HepG2 (cell line): ENCODE measurements at regions not wholly inside any gene's neighbourhood (a gene's known extent, or its start where the extent isn't known, plus 50 kb on each side); places are given as distances from the start of the nearest gene placed in this dataset.
A peak's percentile ranks its signal among the peaks of the same experiment; 100 is the strongest.

Experiments used
- ATAC-seq: fragments of 200-7000 bp; cut with Tn5 transposase; 3 replicates; pipeline ENCODE4 v1.9.1; 2020; ENCODE audit warnings: mild to moderate bottlenecking, moderate library complexity
- BruUV-seq: library from RNA; stranded (reverse); fragments of 400-500 nt; replicated peaks from 2 replicates; lab custom pipeline; 2021; lab: Mats Ljungman, UMichigan
- CTCF ChIA-PET: fragments of 300-600 bp; formaldehyde crosslinking; extraction: SDS; loops from one replicate; lab custom pipeline; 2021; ENCODE audit warnings: low total read pairs, inconsistent platforms, low intra/inter-chr PET ratio; lab: Yijun Ruan, JAX
- POLR2A ChIA-PET: fragments of 350-600 bp; sonication (Branson Sonifier 250); formaldehyde crosslinking; loops from one replicate; lab custom pipeline; 2020; ENCODE audit warnings: antibody characterized with exemption, inconsistent platforms; lab: Yijun Ruan, JAX
- DNase-seq: peaks from one replicate; pipeline ENCODE4 v3.0.0-alpha.2; 2015; ENCODE audit warnings: low spot score
- FAIRE-seq: peaks from 3 replicates; lab custom pipeline; 2011; peaks lifted over from hg19 to GRCh38; lab: Jason Lieb, UNC
- H2AFZ ChIP-seq: one replicate; pipeline ENCODE4 v1.6.1; 2011; ENCODE audit warnings: low read length, inconsistent platforms
- H3K27ac ChIP-seq: fragments of 300-600 bp; 3 replicates; pipeline ENCODE4 v1.8.0; 2011; ENCODE audit warnings: mixed run types, mild to moderate bottlenecking, mixed read lengths, low read length, inconsistent platforms; ENCODE audit not compliant: insufficient read depth; ENCODE audit errors: extremely low read length
- H3K27me3 ChIP-seq, 2 experiments: fragments of 200-600 bp in 1 of 2; 2 replicates in 1 of 2; 3 replicates in 1 of 2; pipeline versions ENCODE4 v1.6.0 to v1.8.0; 2011; ENCODE audit warnings: low read length in 2 of 2, mild to moderate bottlenecking in 2 of 2, moderate library complexity in 2 of 2, inconsistent platforms in 1 of 2; ENCODE audit not compliant: insufficient read depth in 2 of 2, control insufficient read depth in 1 of 2
- H3K36me3 ChIP-seq, 2 experiments: fragments of 200-600 bp in 1 of 2; replicated peaks in 1 of 2; 2 replicates in 1 of 2; 3 replicates in 1 of 2; pipeline versions ENCODE4 v1.5.1 to v1.8.0; 2011; ENCODE audit warnings: low read length in 2 of 2, inconsistent platforms in 1 of 2; ENCODE audit not compliant: insufficient read depth in 2 of 2, control insufficient read depth in 1 of 2
- H3K4me1 ChIP-seq: 2 replicates; pipeline ENCODE4 v1.5.1; 2012; ENCODE audit warnings: low read length, inconsistent platforms; ENCODE audit not compliant: insufficient read depth
- H3K4me2 ChIP-seq: 2 replicates; pipeline ENCODE4 v1.6.0; 2011; ENCODE audit warnings: low read depth, low read length, inconsistent platforms
- H3K4me3 ChIP-seq, 3 experiments: fragments of 200-600 bp in 1 of 3; sonication (generic), shearing (Covaris generic) in 1 of 3; replicated peaks in 1 of 3; 2 replicates each; pipeline ENCODE4 v1.5.1; 2011 to 2016; ENCODE audit warnings: low read length in 3 of 3, inconsistent platforms in 2 of 3, low read depth in 2 of 3, mild to moderate bottlenecking in 2 of 3, control low read depth in 1 of 3, mixed read lengths in 1 of 3; ENCODE audit not compliant: insufficient read depth in 1 of 3
- H3K79me2 ChIP-seq: one replicate; pipeline ENCODE4 v1.6.1; 2011; ENCODE audit warnings: low read length, inconsistent platforms; ENCODE audit not compliant: insufficient read depth
- H3K9ac ChIP-seq: 2 replicates; pipeline ENCODE4 v1.6.0; 2011; ENCODE audit warnings: mild to moderate bottlenecking, low read depth, low read length, inconsistent platforms; ENCODE audit not compliant: insufficient read depth
- H3K9me3 ChIP-seq: 2 replicates; pipeline ENCODE4 v1.5.1; 2012; ENCODE audit warnings: mild to moderate bottlenecking, low read length
- H4K20me1 ChIP-seq: 2 replicates; pipeline ENCODE4 v1.6.0; 2011; ENCODE audit warnings: inconsistent platforms, mild to moderate bottlenecking, low read length, moderate library complexity; ENCODE audit not compliant: insufficient read depth
- CEBPB ChIP-seq: IDR thresholded peaks from 2 replicates; pipeline ENCODE4 v1.6.1; 2011; ENCODE audit warnings: low read depth, low read length, improper control_type of control experiment, borderline replicate concordance
- FOXA1 ChIP-seq, 2 experiments: fragments of 450-650 bp in 1 of 2; sonication (generic) in 1 of 2; formaldehyde crosslinking in 1 of 2; IDR thresholded peaks; 2 replicates each; pipeline versions ENCODE4 v1.4.0 to v1.6.1; 2016 to 2020; ENCODE audit warnings: missing genetic modification reagents in 1 of 2
- FOXA3 ChIP-seq: IDR thresholded peaks from 2 replicates; pipeline ENCODE4 v1.6.1; 2016; ENCODE audit warnings: missing genetic modification reagents, missing compliant biosample characterization
- FOXK1 ChIP-seq: sonication (generic); formaldehyde crosslinking; IDR thresholded peaks from 2 replicates; pipeline ENCODE4 v1.4.0; 2020; ENCODE audit warnings: low read depth, missing genetic modification reagents, borderline replicate concordance
- FOXP1 ChIP-seq, 2 experiments: fragments of 450-650 bp in 1 of 2; IDR thresholded peaks; 2 replicates each; pipeline ENCODE4 v1.6.1; 2017 to 2018; ENCODE audit warnings: antibody characterized with exemption in 1 of 2
- KLF12 ChIP-seq: sonication (generic); formaldehyde crosslinking; IDR thresholded peaks from 2 replicates; pipeline ENCODE4 v1.4.0; 2020; ENCODE audit warnings: missing genetic modification reagents, borderline replicate concordance
- MZF1 ChIP-seq: sonication (generic); formaldehyde crosslinking; IDR thresholded peaks from 2 replicates; pipeline ENCODE4 v1.8.1; 2023; ENCODE audit warnings: mild to moderate bottlenecking, missing genetic modification reagents, borderline replicate concordance
- NFIC ChIP-seq: IDR thresholded peaks from 2 replicates; pipeline ENCODE4 v1.6.1; 2012; ENCODE audit warnings: mild to moderate bottlenecking, low read length, inconsistent platforms
- RXRA ChIP-seq: sonication (generic); formaldehyde crosslinking; IDR thresholded peaks from 2 replicates; pipeline ENCODE4 v1.5.1; 2020; ENCODE audit warnings: missing genetic modification reagents
- ZBTB20 ChIP-seq: sonication (generic); formaldehyde crosslinking; IDR thresholded peaks from 2 replicates; pipeline ENCODE4 v1.8.1; 2023; ENCODE audit warnings: missing genetic modification reagents, low read depth, mild to moderate bottlenecking, borderline replicate concordance
- ZFP41 ChIP-seq: sonication (generic); formaldehyde crosslinking; IDR thresholded peaks from 2 replicates; pipeline ENCODE4 v1.4.0; 2020; ENCODE audit warnings: mild to moderate bottlenecking, missing genetic modification reagents, borderline replicate concordance
- ZNF251 ChIP-seq: sonication (generic); formaldehyde crosslinking; IDR thresholded peaks from 2 replicates; pipeline ENCODE4 v1.9.0; 2021; ENCODE audit warnings: mild to moderate bottlenecking, missing genetic modification reagents
- ZNF747 ChIP-seq: sonication (generic); formaldehyde crosslinking; IDR thresholded peaks from 2 replicates; pipeline ENCODE4 v1.8.1; 2023; ENCODE audit warnings: missing genetic modification reagents, mild to moderate bottlenecking, borderline replicate concordance
- WGBS: methylation state at CpG from one replicate; pipeline ENCODE4 v1.1.6; 2017; ENCODE audit warnings: low lambda C conversion rate; 5-methylcytosine and 5-hydroxymethylcytosine counted together
- in situ Hi-C: cut with HindIII; loops from 2 replicates; pipeline ENCODE4 v1.10.0; 2017; ENCODE audit warnings: low pct_unique_long_range_greater_than_20kb; ENCODE audit not compliant: extremely low pct_ligation_motif_present
- intact Hi-C: fragments of 100-400 bp; cut with micrococcal nuclease; formaldehyde crosslinking; loops from one replicate; pipeline ENCODE4 v1.10.0; 2022; ENCODE audit not compliant: unreplicated experiment
- TF ChIP-seq, protein P1 (sequence below): sonication (generic); formaldehyde crosslinking; IDR thresholded peaks from 2 replicates; pipeline ENCODE4 v1.4.0; 2020; ENCODE audit warnings: missing genetic modification reagents, borderline replicate concordance
- TF ChIP-seq, protein P2 (sequence below): sonication (generic); formaldehyde crosslinking; IDR thresholded peaks from 2 replicates; pipeline ENCODE4 v1.5.1; 2020; ENCODE audit warnings: mild to moderate bottlenecking, missing genetic modification reagents, borderline replicate concordance
- TF ChIP-seq, protein P3 (sequence below): IDR thresholded peaks from 2 replicates; pipeline ENCODE4 v1.4.0; 2020; ENCODE audit warnings: mild to moderate bottlenecking, missing genetic modification reagents

DNA sequence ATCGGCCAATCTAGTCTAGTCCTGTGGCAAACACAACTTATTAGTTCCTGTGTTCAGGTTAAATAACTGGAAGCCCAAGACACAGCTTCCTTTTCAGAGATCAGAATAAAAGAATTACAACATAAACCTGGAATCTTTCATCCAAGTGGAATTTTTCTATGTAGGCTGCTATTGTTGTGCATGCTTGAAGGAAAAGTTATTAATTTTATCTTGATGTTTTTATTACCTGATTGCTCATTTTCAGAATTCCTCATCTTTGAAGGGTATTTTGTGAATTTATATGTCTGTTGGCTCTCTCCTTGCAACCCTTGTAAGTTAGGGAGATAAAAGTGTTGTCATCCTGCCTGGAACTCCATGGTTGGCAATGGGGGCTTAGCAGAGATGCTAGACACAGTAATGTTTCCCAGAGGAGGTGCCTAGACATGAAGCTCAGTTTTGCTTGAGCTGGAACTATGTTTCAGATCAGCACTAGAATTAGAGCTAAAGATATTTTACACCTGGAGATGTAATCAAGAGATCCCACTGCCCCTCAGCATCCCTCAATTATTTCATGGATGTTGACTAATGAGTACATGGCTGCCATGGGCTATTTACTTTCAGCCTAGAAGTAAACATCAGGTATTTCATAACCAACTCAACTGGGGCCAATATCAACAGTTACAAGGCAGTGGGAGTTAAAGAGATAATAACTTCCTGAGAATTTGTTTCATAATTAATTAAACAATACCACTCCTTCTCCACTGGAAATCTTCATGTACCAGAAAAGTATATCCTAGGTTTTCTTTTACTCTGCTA is 367.0 kb upstream of the MARCKS start:
- H3K27ac ChIP-seq = no peak overlapping the region
- FAIRE-seq (no peak), ATAC-seq (no peak)
- TF ChIP-seq, protein P1, sequence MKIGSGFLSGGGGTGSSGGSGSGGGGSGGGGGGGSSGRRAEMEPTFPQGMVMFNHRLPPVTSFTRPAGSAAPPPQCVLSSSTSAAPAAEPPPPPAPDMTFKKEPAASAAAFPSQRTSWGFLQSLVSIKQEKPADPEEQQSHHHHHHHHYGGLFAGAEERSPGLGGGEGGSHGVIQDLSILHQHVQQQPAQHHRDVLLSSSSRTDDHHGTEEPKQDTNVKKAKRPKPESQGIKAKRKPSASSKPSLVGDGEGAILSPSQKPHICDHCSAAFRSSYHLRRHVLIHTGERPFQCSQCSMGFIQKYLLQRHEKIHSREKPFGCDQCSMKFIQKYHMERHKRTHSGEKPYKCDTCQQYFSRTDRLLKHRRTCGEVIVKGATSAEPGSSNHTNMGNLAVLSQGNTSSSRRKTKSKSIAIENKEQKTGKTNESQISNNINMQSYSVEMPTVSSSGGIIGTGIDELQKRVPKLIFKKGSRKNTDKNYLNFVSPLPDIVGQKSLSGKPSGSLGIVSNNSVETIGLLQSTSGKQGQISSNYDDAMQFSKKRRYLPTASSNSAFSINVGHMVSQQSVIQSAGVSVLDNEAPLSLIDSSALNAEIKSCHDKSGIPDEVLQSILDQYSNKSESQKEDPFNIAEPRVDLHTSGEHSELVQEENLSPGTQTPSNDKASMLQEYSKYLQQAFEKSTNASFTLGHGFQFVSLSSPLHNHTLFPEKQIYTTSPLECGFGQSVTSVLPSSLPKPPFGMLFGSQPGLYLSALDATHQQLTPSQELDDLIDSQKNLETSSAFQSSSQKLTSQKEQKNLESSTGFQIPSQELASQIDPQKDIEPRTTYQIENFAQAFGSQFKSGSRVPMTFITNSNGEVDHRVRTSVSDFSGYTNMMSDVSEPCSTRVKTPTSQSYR (CRISPR knock-in tag) = no peak
- TF ChIP-seq CEBPB (no peak), ZBTB20 (no peak), KLF12 (CRISPR knock-in tag) (no peak), FOXK1 (CRISPR knock-in tag) (0 out of 2 replicates have a peak, but pooled peaks have one; percentile 35), FOXA1 (IDR thresholded peaks at IDR 0.05) (peak; percentile 50; the same call in 1 of the 2 replicates), FOXA1 (CRISPR knock-in tag; IDR thresholded peaks at IDR 0.05) (peak; percentile 47; the same call in 1 of the 2 replicates), MZF1 (CRISPR knock-in tag) (no peak), ZFP41 (CRISPR knock-in tag) (no peak), FOXA3 (peak; percentile 85), ZNF251 (no peak), NFIC (peak; percentile 61; the same call in 1 of the 2 replicates), ZNF747 (CRISPR knock-in tag) (no peak), RXRA (CRISPR knock-in tag) (no peak), FOXP1 (IDR thresholded peaks at IDR 0.05) (no peak), FOXP1 (CRISPR knock-in tag; IDR thresholded peaks at IDR 0.05) (peak; percentile 50)
- TF ChIP-seq, protein P2, sequence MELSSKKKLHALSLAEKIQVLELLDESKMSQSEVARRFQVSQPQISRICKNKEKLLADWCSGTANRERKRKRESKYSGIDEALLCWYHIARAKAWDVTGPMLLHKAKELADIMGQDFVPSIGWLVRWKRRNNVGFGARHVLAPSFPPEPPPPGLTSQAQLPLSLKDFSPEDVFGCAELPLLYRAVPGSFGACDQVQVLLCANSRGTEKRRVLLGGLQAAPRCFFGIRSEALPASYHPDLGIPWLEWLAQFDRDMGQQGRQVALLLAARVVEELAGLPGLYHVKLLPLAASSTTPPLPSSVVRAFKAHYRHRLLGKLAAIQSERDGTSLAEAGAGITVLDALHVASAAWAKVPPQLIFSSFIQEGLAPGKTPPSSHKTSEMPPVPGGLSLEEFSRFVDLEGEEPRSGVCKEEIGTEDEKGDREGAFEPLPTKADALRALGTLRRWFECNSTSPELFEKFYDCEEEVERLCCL = no peak
- TF ChIP-seq, protein P3, sequence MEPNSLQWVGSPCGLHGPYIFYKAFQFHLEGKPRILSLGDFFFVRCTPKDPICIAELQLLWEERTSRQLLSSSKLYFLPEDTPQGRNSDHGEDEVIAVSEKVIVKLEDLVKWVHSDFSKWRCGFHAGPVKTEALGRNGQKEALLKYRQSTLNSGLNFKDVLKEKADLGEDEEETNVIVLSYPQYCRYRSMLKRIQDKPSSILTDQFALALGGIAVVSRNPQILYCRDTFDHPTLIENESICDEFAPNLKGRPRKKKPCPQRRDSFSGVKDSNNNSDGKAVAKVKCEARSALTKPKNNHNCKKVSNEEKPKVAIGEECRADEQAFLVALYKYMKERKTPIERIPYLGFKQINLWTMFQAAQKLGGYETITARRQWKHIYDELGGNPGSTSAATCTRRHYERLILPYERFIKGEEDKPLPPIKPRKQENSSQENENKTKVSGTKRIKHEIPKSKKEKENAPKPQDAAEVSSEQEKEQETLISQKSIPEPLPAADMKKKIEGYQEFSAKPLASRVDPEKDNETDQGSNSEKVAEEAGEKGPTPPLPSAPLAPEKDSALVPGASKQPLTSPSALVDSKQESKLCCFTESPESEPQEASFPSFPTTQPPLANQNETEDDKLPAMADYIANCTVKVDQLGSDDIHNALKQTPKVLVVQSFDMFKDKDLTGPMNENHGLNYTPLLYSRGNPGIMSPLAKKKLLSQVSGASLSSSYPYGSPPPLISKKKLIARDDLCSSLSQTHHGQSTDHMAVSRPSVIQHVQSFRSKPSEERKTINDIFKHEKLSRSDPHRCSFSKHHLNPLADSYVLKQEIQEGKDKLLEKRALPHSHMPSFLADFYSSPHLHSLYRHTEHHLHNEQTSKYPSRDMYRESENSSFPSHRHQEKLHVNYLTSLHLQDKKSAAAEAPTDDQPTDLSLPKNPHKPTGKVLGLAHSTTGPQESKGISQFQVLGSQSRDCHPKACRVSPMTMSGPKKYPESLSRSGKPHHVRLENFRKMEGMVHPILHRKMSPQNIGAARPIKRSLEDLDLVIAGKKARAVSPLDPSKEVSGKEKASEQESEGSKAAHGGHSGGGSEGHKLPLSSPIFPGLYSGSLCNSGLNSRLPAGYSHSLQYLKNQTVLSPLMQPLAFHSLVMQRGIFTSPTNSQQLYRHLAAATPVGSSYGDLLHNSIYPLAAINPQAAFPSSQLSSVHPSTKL = peak; percentile 33; the same call in 1 of the 2 replicates

More for the DNA sequence above, 367.0 kb upstream of the MARCKS start:
- Histone ChIP-seq H3K4me3 (no peak overlapping the region), H3K9me3 (no peaks in the 10 kb centered on the region), H3K4me2 (no peak overlapping the region), H3K36me3 (no peaks in the 10 kb centered on the region), H3K9ac (no peak overlapping the region), H4K20me1 (no peaks in the 10 kb centered on the region), H2AFZ (no peak overlapping the region), H3K27me3 (no peaks in the 10 kb centered on the region), H3K79me2 (no peaks in the 10 kb centered on the region), H3K4me1 (peaks cover 6% of the 10 kb centered on the region; the same call in 1 of the 2 replicates)
- ChIA-PET POLR2A (no interaction called here), CTCF (no interaction called here)
- intact Hi-C loops (no loop called here), in situ Hi-C loops (no loop called here)
- no TSS peak for BruUV-seq
- whole genome bisulfite sequencing = 92% methylated on average over 1 of the region's 1 CpG
- peak; percentile 3 for DNase-seq
